ENCODE measurements at regions not wholly inside any gene's neighbourhood (a gene's known extent, or its start where the extent isn't known, plus 50 kb on each side); places are given as distances from the start of the nearest gene placed in this dataset.

GRCh38 chr2:42965196-42965595 is 172.8 kb upstream of the HAAO start:
- ATAC-seq (no peak), DNase-seq (no peak)
- Histone ChIP-seq H3K36me3 (no peaks in the 10 kb centered on the region), H3K27ac (peak overlapping the region; percentile 62 to 75 (median 71)), H3K27me3 (no peaks in the 10 kb centered on the region), H3K9me3 (no peaks in the 10 kb centered on the region), H3K4me1 (peaks cover 44 to 66% of the 10 kb centered on the region in 2 donors), H3K4me3 (no peak overlapping the region)
- in situ Hi-C loops (cut with MboI; ENCODE audit: low sequenced_read_pairs in 4 of 4) (no loop called here), intact Hi-C loops (cut with DNase I; ENCODE audit: low total_unique reads) (no loop called here)
- TF ChIP-seq POLR2A (IDR thresholded peaks at IDR 0.05) = no peak
- TF ChIP-seq, protein P1, sequence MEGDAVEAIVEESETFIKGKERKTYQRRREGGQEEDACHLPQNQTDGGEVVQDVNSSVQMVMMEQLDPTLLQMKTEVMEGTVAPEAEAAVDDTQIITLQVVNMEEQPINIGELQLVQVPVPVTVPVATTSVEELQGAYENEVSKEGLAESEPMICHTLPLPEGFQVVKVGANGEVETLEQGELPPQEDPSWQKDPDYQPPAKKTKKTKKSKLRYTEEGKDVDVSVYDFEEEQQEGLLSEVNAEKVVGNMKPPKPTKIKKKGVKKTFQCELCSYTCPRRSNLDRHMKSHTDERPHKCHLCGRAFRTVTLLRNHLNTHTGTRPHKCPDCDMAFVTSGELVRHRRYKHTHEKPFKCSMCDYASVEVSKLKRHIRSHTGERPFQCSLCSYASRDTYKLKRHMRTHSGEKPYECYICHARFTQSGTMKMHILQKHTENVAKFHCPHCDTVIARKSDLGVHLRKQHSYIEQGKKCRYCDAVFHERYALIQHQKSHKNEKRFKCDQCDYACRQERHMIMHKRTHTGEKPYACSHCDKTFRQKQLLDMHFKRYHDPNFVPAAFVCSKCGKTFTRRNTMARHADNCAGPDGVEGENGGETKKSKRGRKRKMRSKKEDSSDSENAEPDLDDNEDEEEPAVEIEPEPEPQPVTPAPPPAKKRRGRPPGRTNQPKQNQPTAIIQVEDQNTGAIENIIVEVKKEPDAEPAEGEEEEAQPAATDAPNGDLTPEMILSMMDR (IDR thresholded peaks at IDR 0.05 in 4 of 5, conservative IDR thresholded peaks at IDR 0.05 in 1 of 5) = no peak

DNA sequence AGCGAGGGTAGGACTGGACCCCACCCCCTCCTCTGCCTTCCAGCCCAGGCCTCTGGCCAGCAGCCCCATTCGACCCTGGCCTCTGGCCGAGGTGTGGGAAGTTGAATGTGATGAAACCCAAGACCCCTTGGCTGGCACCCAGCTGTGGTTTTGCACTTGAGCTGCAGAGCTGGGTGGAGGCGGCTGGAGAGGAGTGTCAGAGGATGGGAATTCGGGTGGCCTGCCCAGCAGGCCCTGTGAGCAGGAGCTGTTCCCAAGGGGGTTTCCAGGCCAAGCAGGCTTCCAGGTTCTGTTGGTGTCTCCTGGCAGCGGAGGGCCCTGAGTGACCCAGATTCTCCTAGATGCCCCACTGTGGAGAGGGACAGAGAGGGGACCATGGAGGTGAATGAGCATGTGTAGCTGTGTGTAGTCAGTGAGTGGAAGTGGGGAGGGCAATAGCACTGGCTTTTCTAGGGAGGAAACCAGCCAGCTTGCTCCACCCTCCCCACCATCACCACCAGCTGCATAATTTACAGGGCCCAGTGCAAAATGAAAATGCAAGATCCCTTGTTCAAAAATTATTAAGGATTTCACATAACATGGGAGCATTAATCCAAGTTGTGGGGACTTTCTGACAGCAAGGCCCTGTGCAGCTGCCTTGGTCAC is 172.2 kb upstream of the HAAO start:
- in situ Hi-C loops (cut with MboI; ENCODE audit: low sequenced_read_pairs in 4 of 4) (no loop called here), intact Hi-C loops (cut with DNase I; ENCODE audit: low total_unique reads) (no loop called here)
- ATAC-seq (peak; percentile 66 to 73), DNase-seq (peak; percentile 73 to 88)
- Histone ChIP-seq H3K4me3 (no peak overlapping the region), H3K9me3 (no peaks in the 10 kb centered on the region), H3K27me3 (no peaks in the 10 kb centered on the region), H3K27ac (peak overlapping the region; percentile 62 to 75 (median 71)), H3K36me3 (no peaks in the 10 kb centered on the region), H3K4me1 (peaks cover 48 to 70% of the 10 kb centered on the region in 2 donors)
- TF ChIP-seq POLR2A (IDR thresholded peaks at IDR 0.05) = no peak
- TF ChIP-seq, protein P1 (IDR thresholded peaks at IDR 0.05 in 4 of 5, conservative IDR thresholded peaks at IDR 0.05 in 1 of 5) = no peak

DNA sequence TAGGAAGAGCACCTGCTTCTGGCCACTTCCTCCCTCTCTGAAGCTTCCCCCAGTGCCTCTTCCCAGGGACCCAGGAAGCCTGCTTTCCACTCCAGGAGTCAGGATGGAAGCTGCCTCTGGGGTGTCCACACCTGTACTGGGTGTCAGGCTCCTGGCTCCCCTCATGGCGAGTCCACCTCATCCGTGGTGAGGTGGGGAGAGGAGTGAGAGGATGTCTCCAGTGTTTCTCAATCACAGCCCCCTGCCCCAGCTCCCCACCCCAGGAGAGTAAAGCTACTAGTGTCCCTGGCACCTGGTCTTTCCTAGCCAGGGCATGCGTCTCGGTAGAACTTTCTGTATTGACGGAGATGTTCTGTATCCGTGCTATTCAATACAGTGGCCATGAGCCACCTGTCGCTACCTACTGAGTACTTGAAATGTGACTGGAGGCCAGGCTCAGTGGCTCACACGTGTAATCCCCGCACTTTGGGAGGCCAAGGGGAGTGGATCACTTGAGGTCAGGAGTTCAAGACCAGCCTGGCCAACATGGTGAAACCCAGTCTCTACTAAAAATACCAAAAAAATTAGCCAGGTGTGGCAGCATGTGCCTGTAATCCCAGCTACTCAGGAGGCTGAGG is 171.2 kb upstream of the HAAO start:
- Histone ChIP-seq H3K9me3 (no peaks in the 10 kb centered on the region), H3K36me3 (no peaks in the 10 kb centered on the region), H3K27ac (peak overlapping the region; percentile 62 to 81 (median 68)), H3K27me3 (no peaks in the 10 kb centered on the region), H3K4me1 (peaks cover 56 to 74% of the 10 kb centered on the region in 2 donors), H3K4me3 (no peak overlapping the region)
- intact Hi-C loops (cut with DNase I; ENCODE audit: low total_unique reads) (no loop called here), in situ Hi-C loops (cut with MboI; ENCODE audit: low sequenced_read_pairs in 4 of 4) (no loop called here)
- DNase-seq (no peak), ATAC-seq (no peak)
- TF ChIP-seq, protein P1 (IDR thresholded peaks at IDR 0.05 in 4 of 5, conservative IDR thresholded peaks at IDR 0.05 in 1 of 5) = no peak
- TF ChIP-seq POLR2A (IDR thresholded peaks at IDR 0.05) = no peak

DNA sequence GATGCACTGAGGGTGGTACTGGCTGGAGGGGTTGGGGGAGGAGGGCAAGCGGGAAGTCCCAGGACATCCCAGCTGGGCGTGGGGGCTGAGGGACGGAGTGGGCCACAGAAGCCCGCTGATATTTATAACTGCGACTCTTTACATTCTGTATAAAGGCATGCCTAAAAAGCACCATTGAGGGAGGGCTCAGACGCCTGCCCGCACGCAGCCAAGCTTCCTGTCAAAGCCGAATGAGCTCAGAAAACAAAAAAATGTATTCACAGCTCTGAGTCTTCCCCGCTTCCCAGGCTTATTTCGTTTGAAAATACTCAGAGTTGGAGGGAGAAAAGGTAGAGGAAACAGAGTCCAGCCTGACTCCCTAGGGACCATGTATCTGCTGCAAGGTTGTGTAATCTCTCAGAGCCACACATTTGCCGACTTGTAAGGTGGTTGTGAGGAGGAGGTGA is 170.1 kb upstream of the HAAO start:
- intact Hi-C loops (cut with DNase I; ENCODE audit: low total_unique reads) = no loop called here

More for the DNA sequence above, 170.1 kb upstream of the HAAO start:
- Histone ChIP-seq H3K4me1 (peaks cover 51 to 63% of the 10 kb centered on the region in 2 donors), H3K4me3 (no peak overlapping the region), H3K27ac (peak overlapping the region; percentile 65 to 81 (median 70)), H3K27me3 (no peaks in the 10 kb centered on the region), H3K9me3 (no peaks in the 10 kb centered on the region), H3K36me3 (no peaks in the 10 kb centered on the region)
- in situ Hi-C loops (cut with MboI; ENCODE audit: low sequenced_read_pairs in 4 of 4) = no loop called here
- DNase-seq (no peak), ATAC-seq (no peak)
- TF ChIP-seq POLR2A (IDR thresholded peaks at IDR 0.05) = no peak
- TF ChIP-seq, protein P1 (IDR thresholded peaks at IDR 0.05 in 4 of 5, conservative IDR thresholded peaks at IDR 0.05 in 1 of 5) = no peak

All from gastrocnemius medialis (tissue), 4 donors.